ENCODE measurements at regions not wholly inside any gene's neighbourhood (a gene's known extent, or its start where the extent isn't known, plus 50 kb on each side); places are given as distances from the start of the nearest gene placed in this dataset.

DNA sequence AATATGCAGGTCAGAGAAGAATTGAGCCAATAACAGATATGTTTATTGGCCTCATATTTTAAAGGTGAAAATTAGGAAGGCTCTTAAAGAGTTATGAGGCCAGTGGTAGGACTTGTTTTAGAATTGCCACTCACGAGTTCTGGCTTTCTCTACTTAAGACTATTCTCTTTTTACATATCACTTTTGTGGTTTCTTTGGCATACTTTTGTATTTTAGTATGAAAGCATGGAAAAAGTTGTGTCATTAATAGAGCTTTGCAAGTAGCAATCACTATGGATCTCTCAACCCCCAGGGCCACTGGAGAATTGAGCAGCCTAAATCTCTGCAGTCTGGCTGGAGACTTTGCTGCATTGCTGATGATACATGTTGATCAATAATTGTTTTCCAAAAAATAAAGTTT lies 64.6 kb upstream of the SOX21 start:
- no peak for ATAC-seq (ENCODE audit: low read depth)
- no peak overlapping the region for H3K4me3 Mint-ChIP-seq
- no peak for DNase-seq (ENCODE audit: low spot score in 2 of 2)
- H3K27me3 Mint-ChIP-seq: peaks cover 3% of the 10 kb centered on the region
- no peaks in the 10 kb centered on the region for H3K9me3 Mint-ChIP-seq
- no peaks in the 10 kb centered on the region for H3K4me1 Mint-ChIP-seq
- no peaks in the 10 kb centered on the region for H3K36me3 Mint-ChIP-seq
- H3K27ac Mint-ChIP-seq: no peak overlapping the region

GRCh38 chr13:94776300-94776699 lies 64.0 kb upstream of the SOX21 start:
- H3K4me1 Mint-ChIP-seq: no peaks in the 10 kb centered on the region
- H3K36me3 Mint-ChIP-seq: no peaks in the 10 kb centered on the region
- H3K27me3 Mint-ChIP-seq: peaks cover 3% of the 10 kb centered on the region
- DNase-seq (ENCODE audit: low spot score in 2 of 2) (no peak), ATAC-seq (ENCODE audit: low read depth) (no peak)
- no peak overlapping the region for H3K27ac Mint-ChIP-seq
- H3K4me3 Mint-ChIP-seq: no peak overlapping the region
- no peaks in the 10 kb centered on the region for H3K9me3 Mint-ChIP-seq

DNA sequence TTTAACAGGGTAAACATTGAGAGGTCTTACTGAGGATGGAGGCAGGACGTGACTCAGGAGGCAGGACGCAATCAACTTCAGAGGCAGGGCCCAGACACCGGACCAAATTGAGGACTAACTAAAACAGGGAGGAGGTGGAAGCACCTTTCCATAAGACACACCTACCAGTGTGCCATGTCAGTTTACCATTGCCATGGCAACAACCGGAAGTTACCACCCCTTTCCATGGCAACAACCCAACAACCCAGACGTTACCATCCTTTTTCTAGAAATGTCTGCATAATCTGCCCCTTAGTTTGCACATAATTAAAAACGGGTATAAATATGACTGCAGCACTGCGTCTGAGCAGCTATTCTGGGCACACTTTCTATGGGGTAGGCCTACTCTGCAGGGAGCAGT lies 53.5 kb upstream of the SOX21 start:
- Mint-ChIP-seq H3K27ac (no peak overlapping the region), H3K36me3 (no peaks in the 10 kb centered on the region), H3K4me1 (no peaks in the 10 kb centered on the region), H3K27me3 (peaks cover 14% of the 10 kb centered on the region), H3K9me3 (no peaks in the 10 kb centered on the region), H3K4me3 (no peak overlapping the region)
- DNase-seq (ENCODE audit: low spot score in 2 of 2): no peak
- no peak for ATAC-seq (ENCODE audit: low read depth)

DNA sequence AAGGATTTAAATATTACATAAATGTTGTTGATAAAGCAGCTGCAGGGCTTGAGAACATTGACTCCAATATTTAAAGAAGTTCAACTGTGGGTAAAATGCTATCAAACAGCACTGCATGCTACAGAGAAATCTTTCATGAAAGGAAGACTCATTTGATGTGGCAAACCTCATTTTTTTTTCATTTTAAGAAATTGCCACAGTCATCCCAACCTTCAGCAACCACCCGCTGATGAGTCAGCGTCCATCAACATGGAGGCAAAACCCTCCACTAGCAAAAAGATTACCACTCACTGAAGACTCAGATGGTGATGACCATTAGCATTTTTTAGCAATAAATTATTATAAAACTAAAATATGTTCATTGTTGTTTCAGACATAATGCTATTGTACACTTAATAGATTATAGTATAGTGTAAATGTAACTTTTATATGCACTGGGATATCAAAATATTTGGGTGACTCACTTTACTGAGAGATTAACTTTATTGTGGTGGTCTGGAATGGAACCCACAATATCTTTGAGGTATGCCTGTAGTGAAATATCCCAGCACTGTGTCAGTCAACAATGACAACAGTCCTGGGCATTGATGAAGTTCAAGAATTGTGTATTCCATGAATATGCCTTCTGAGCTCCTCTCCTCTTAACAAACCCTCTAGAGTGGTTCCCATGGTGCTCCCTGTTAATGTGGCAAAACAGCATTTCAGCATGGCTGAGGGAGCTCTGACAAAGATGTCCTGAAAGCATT lies 52.4 kb upstream of the SOX21 start:
- no peak overlapping the region for H3K27ac Mint-ChIP-seq
- H3K36me3 Mint-ChIP-seq: no peaks in the 10 kb centered on the region
- no peak overlapping the region for H3K4me3 Mint-ChIP-seq
- peaks cover 13% of the 10 kb centered on the region for H3K27me3 Mint-ChIP-seq
- DNase-seq (ENCODE audit: low spot score in 2 of 2) (no peak), ATAC-seq (ENCODE audit: low read depth) (no peak)
- H3K4me1 Mint-ChIP-seq: no peaks in the 10 kb centered on the region
- no peaks in the 10 kb centered on the region for H3K9me3 Mint-ChIP-seq

All from memory B cell (primary cell).